GM11168 (cell line): ENCODE measurements at regions not wholly inside any gene's neighbourhood (a gene's known extent, or its start where the extent isn't known, plus 50 kb on each side); places are given as distances from the start of the nearest gene placed in this dataset.

Experiments used
- in situ Hi-C: fragments of 300-500 bp; cut with MboI; formaldehyde crosslinking; loops from one replicate; pipeline ENCODE4 v1.12.0; 2022; ENCODE audit warnings: low sequenced_read_pairs; ENCODE audit not compliant: unreplicated experiment

- in situ Hi-C loops, result no loop called here
These were observed 188.0 kb downstream of the DLL1 start for GRCh38 chr6:170102582-170103481.

DNA sequence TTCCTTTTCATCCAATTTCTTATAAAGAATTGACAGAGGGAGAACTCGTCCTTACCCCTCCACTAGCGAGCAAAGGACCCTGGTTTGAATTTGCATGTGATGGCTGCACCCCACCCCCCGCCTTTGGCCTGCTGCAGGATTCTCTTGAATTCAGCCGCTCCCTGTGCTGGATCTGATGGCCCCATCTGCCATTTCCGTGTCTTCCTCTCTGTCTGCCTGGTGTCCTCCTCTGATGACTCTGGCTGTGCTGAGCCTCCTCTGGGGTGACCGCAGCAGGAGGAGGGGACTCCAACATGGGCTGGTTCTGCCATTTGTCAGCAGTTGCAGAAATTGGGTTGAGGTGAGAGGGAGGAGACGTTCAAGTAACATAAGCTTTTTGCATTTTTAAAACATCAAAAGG, 188.8 kb downstream of the DLL1 start:
- in situ Hi-C loops, result no loop called here

DNA sequence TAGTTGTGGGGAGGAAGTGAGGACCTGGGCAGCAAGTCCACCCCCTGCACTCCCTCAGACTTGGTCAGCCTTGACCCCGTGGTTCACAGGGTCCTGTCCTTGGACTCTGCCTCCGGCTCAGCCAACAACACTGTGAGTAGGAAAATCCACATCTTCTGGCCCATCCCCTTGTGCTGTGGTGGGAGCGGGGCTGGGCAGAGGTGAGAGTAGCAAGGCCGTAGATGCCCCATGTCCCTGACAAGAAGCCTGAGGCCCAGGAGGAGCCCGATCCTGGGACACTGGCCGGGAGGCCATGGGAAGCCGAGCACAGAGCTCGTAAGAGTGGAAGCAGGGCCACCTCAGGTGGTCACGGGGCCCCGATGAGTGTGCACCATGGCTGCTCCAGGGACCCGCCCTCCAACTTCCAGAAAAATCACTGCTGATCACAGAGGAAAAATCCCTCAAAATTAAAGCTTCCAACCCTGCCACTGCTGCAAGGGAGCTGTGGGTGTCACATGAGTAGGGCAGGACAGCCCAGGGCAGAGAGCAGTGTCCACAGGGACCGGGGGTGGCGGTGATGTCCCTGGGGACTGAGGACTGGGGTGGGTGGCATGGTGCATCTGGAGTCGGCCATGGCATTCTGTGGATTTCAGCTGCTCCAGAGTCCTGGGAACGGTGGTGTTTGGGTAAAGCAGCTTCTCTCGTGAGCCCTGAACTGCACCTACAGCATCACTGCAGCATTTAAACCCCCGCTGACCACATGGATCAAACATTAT, 189.4 kb downstream of the DLL1 start:
- in situ Hi-C loops, result no loop called here

DNA sequence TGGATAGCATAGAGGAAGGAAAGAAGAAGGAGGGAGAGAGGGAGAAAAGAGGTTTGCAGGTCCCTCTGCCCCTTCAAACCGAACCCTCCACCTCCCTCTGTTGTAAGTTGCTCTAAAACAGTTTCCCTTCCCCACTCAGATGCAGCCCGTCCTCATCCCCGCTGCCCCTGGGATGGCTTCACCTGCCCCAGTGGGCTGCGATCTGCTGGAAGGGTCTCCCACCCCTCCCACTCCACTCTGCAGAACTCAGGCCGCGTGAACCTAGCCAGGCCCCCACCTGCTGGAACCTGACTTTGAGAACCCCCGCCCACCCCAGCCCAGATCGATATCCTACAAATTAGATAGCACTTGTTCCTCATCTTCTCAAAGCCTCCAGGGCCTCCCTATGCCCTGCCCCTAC, 190.8 kb downstream of the DLL1 start:
- in situ Hi-C loops, result no loop called here

DNA sequence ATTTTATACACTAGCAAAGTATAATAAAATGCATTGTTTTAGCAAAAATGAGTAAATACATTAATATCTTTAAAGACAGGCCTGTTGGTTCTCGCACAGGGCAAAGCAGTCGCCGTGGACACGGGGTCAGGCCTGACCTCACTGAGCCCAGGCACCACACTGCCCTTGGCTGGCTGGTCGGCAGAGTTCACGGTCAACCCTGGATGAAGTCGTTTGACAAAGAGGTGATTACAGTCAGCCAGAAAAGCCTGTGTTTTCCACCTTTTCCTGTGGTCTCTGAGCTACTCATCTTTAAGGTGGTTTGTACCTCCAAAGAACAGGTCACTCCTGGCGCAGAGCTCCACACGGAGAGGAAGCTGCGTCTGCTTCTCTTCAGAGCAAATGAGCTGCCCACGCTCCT, 191.5 kb downstream of the DLL1 start:
- in situ Hi-C loops, result loop anchor here (25.0 kb wide), 1 partner anchor 138 kb away; no protein-coding TSS in a partner anchor

DNA sequence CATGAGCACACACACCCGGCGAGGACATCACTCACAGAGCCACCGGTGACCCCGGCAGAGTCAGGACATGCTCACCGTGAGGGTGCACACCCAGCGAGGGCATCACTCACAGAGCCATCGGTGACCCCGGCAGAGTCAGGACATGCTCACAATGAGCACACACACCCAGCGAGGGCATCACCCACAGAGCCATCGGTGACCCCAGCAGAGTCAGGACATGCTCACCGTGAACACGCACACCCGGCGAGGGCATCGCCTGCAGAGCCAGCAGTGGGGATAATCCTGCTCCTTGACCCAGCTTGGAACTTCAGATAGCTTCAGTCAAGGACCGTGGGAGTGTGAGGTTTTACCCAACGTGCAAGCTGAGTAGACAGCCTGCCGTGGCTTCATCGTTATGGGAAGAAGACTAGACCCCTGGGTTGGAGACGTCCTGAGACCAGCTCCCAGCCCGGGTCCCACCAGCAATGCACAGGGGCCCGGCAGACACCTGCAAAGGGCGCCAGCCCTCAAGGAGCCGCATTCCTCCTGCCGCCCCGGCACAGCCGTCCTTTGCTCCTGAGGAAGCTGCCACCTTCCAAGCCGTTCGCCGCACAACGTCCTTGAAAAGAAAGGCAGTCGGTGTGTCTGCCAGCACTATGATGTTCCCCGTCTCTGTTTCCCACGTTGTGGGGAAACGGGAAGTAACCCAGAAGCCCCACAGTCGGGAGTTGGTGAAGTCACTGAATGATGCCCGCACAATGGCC, 192.3 kb downstream of the DLL1 start:
- in situ Hi-C loops, result loop anchor here (25.0 kb wide), 1 partner anchor 139 kb away; no protein-coding TSS in a partner anchor

GRCh38 chr6:170097505-170098427, 193.1 kb downstream of the DLL1 start:
- in situ Hi-C loops, result loop anchor here (25.0 kb wide), 1 partner anchor 140 kb away; no protein-coding TSS in a partner anchor

GRCh38 chr6:170096803-170097504, 193.9 kb downstream of the DLL1 start:
- in situ Hi-C loops, result loop anchor here (25.0 kb wide), 1 partner anchor 140 kb away; no protein-coding TSS in a partner anchor

DNA sequence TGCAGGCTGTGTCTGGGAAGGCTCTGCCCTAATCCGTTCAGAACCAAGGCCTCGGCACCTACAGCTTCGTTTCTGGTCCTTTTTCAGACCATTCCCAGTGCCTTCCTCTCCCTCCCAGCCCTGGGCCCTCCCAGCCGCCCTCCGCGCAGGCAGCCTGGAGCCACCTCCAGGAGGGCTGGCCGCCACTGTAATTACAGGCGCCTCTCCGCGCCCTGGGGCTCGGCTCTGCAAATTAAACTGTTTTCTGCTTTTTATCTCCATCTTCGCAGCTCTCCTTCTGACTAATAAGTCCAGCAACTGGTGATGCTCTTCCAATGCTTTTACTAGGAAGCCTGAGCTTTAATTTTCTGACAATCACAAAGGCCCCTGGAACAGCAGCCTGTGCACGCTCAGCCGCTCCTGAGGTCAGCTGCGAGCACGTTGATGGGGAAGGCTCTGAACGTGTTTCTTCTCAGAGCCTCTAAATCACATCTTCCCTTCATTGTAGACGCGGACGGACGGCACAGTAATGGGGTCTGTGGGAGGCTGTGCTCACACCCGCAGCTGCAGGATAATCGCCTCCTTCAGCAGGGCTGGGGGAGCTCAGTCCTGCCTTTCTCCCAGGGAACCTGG, 194.6 kb downstream of the DLL1 start:
- in situ Hi-C loops, result loop anchor here (25.0 kb wide), 1 partner anchor 141 kb away; no protein-coding TSS in a partner anchor

GRCh38 chr6:170095273-170095981, 195.5 kb downstream of the DLL1 start:
- in situ Hi-C loops, result loop anchor here (25.0 kb wide), 1 partner anchor 142 kb away; no protein-coding TSS in a partner anchor

DNA sequence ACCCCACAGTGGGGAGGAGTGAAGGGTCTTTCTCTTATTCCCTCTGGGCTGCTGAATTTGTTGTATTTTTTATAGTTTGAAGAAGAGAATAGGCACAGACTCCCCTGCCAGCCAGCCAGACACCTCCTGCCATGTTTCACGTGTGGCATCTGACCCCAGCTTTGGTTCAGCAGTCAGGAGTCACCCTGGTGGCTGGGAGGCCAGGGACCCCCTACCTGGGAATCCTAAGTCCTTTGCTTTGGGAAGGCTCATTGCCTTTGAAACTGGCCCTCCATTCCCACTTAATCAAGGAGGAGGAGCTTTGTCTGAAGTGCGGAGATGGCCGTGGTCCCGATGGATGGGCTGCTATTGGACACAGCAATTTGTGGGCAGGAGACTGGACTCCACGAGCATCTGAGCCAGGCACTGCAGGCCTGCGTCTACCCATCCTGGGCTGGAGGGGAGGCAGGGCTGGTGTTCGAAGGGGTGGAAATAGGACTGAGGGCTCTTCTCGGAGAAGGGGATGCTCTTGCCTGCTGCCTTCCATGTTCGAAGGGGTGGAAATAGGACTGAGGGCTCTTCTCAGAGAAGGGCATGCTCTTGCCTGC, 196.1 kb downstream of the DLL1 start:
- in situ Hi-C loops, result loop anchor here (25.0 kb wide), 1 partner anchor 143 kb away; no protein-coding TSS in a partner anchor

- in situ Hi-C loops, result loop anchor here (25.0 kb wide), 1 partner anchor 143 kb away; no protein-coding TSS in a partner anchor
These were observed 197.0 kb downstream of the DLL1 start for GRCh38 chr6:170093658-170094596.

- in situ Hi-C loops, result loop anchor here (25.0 kb wide), 1 partner anchor 144 kb away; no protein-coding TSS in a partner anchor
These were observed 197.6 kb downstream of the DLL1 start for GRCh38 chr6:170093276-170093657.

- in situ Hi-C loops, result loop anchor here (25.0 kb wide), 1 partner anchor 144 kb away; no protein-coding TSS in a partner anchor
These were observed 198.1 kb downstream of the DLL1 start for GRCh38 chr6:170092826-170093225.

DNA sequence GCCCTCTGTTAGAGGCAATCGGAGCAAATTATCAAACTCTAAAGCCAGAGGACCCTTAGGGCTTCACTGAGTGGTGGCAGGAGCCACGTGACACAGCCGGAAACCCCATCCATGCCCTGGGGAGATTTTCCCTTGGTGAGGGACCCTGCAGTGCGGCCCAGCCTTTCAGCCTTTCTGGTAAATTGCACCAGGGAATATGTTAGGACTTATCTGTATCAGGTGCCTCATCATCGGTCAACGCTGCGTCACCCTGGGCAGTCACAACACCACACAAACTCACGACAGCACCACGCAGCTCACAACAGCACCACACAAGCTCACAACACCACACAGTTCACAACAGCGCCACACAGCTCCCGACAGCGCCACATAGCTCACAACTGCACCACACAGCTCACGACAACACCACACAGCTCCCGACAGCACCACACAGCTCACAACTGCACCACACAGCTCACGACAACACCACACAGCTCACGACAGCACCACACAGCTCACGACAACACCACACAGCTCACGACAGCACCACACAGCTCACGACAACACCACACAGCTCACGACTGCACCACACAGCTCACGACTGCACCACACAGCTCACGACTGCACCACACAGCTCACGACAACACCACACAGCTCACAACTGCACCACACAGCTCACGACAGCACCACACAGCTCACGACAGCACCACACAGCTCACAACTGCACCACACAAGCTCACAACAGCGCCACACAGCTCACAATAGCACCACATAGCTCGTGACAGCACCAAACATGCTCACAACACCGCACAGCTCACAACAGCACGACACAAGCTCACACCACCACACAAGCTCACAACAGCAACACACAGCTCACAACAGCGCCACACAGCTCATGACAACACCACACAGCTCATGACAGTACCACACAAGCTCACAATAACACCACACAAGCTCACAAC, 199.0 kb downstream of the DLL1 start:
- in situ Hi-C loops, result loop anchor here (25.0 kb wide), 1 partner anchor 145 kb away; no protein-coding TSS in a partner anchor
